IMR-90 (cell line): ENCODE measurements at regions not wholly inside any gene's neighbourhood (a gene's known extent, or its start where the extent isn't known, plus 50 kb on each side); places are given as distances from the start of the nearest gene placed in this dataset.

Experiments used
- FOS ChIP-seq: fragments of 150-350 bp; IDR thresholded peaks from 2 replicates; pipeline ENCODE4 v1.6.1; 2016; ENCODE audit warnings: low read depth, low read length
- MAZ ChIP-seq: IDR thresholded peaks from 2 replicates; pipeline ENCODE4 v1.6.1; 2012; ENCODE audit warnings: low read depth, mild to moderate bottlenecking, low read length, improper control_type of control experiment, moderate library complexity, borderline replicate concordance
- POLR2A ChIP-seq: IDR thresholded peaks from 2 replicates; pipeline ENCODE4 v1.6.1; 2012; ENCODE audit warnings: mild to moderate bottlenecking, low read depth, low read length
- RFX5 ChIP-seq: IDR thresholded peaks from 2 replicates; pipeline ENCODE4 v1.8.0; 2012; ENCODE audit warnings: low read depth, mild to moderate bottlenecking, low read length, moderate library complexity
- TF ChIP-seq, protein P1 (sequence below): conservative IDR thresholded peaks from 2 replicates; pipeline ENCODE4 v1.5.1; 2012; ENCODE audit warnings: mild to moderate bottlenecking, low read depth, low read length, improper control_type of control experiment
- TF ChIP-seq, protein P2 (sequence below): fragments of 150-350 bp; IDR thresholded peaks from 2 replicates; pipeline ENCODE4 v1.6.1; 2016; ENCODE audit warnings: low read depth, mild to moderate bottlenecking, low read length, moderate library complexity, borderline replicate concordance

DNA sequence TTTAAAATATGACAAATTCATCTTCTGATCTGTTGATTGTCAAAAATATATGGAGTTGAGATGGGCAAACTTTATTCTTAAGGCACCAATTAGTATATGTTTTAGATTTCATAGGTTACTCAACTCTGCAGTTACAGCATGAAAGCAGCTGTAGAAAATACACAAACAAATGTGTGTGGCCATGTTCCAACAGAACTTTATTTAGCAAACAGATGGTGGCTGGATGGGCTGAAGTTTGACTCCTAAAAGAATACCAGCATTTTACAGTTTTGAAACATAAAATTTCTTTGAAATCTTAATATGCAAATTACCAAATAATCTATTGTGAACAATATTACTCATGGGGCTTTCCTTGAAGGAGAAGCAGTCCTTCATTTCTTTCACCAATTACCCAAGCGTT is 1206.0 kb upstream of the LRRTM3 start:
- TF ChIP-seq MAZ (no peak), POLR2A (no peak), RFX5 (no peak), FOS (no peak)
- TF ChIP-seq, protein P1, sequence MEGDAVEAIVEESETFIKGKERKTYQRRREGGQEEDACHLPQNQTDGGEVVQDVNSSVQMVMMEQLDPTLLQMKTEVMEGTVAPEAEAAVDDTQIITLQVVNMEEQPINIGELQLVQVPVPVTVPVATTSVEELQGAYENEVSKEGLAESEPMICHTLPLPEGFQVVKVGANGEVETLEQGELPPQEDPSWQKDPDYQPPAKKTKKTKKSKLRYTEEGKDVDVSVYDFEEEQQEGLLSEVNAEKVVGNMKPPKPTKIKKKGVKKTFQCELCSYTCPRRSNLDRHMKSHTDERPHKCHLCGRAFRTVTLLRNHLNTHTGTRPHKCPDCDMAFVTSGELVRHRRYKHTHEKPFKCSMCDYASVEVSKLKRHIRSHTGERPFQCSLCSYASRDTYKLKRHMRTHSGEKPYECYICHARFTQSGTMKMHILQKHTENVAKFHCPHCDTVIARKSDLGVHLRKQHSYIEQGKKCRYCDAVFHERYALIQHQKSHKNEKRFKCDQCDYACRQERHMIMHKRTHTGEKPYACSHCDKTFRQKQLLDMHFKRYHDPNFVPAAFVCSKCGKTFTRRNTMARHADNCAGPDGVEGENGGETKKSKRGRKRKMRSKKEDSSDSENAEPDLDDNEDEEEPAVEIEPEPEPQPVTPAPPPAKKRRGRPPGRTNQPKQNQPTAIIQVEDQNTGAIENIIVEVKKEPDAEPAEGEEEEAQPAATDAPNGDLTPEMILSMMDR, result no peak
- TF ChIP-seq, protein P2, sequence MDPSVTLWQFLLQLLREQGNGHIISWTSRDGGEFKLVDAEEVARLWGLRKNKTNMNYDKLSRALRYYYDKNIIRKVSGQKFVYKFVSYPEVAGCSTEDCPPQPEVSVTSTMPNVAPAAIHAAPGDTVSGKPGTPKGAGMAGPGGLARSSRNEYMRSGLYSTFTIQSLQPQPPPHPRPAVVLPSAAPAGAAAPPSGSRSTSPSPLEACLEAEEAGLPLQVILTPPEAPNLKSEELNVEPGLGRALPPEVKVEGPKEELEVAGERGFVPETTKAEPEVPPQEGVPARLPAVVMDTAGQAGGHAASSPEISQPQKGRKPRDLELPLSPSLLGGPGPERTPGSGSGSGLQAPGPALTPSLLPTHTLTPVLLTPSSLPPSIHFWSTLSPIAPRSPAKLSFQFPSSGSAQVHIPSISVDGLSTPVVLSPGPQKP, result no peak
